Parathyroid adenoma (tissue), 2 donors: ENCODE measurements at regions not wholly inside any gene's neighbourhood (a gene's known extent, or its start where the extent isn't known, plus 50 kb on each side); places are given as distances from the start of the nearest gene placed in this dataset.

Experiments used
- H2AFZ ChIP-seq: fragments of 300-600 bp; sonication (generic); one replicate; pipeline ENCODE4 v1.7.0; 2017; ENCODE audit warnings: antibody characterized with exemption, mild to moderate bottlenecking
- H3K27ac ChIP-seq: fragments of 300-600 bp; sonication (generic); one replicate; pipeline ENCODE4 v1.7.0; 2017
- H3K27me3 ChIP-seq: fragments of 300-600 bp; sonication (generic); one replicate; pipeline ENCODE4 v1.7.0; 2017; ENCODE audit warnings: low read length; ENCODE audit not compliant: control insufficient read depth, insufficient read depth
- H3K36me3 ChIP-seq: fragments of 300-600 bp; sonication (generic); one replicate; pipeline ENCODE4 v1.7.0; 2017; ENCODE audit warnings: low read length; ENCODE audit not compliant: control insufficient read depth, insufficient read depth
- H3K4me1 ChIP-seq: fragments of 300-600 bp; sonication (generic); one replicate; pipeline ENCODE4 v1.7.0; 2017; ENCODE audit warnings: control low read depth
- H3K4me2 ChIP-seq: fragments of 300-600 bp; sonication (generic); one replicate; pipeline ENCODE4 v1.7.0; 2017; ENCODE audit warnings: low read length
- H3K4me3 ChIP-seq: fragments of 300-600 bp; sonication (generic); one replicate; pipeline ENCODE4 v1.7.0; 2017; ENCODE audit warnings: low read depth, low read length
- H3K79me2 ChIP-seq: fragments of 300-600 bp; sonication (generic); one replicate; pipeline ENCODE4 v1.7.0; 2017; ENCODE audit warnings: control low read depth
- H3K9ac ChIP-seq: fragments of 300-600 bp; sonication (generic); one replicate; pipeline ENCODE4 v1.7.0; 2017; ENCODE audit warnings: mild to moderate bottlenecking
- H3K9me3 ChIP-seq: fragments of 300-600 bp; sonication (generic); one replicate; pipeline ENCODE4 v1.7.0; 2017; ENCODE audit warnings: low read length; ENCODE audit not compliant: control insufficient read depth
- TF ChIP-seq, protein P1 (sequence below): fragments of 300-600 bp; sonication (generic); IDR thresholded peaks from one replicate; pipeline ENCODE4 v1.7.0; 2017; ENCODE audit warnings: antibody characterized with exemption, mild to moderate bottlenecking
- donor health status: primary hyperparathyroidism.

DNA sequence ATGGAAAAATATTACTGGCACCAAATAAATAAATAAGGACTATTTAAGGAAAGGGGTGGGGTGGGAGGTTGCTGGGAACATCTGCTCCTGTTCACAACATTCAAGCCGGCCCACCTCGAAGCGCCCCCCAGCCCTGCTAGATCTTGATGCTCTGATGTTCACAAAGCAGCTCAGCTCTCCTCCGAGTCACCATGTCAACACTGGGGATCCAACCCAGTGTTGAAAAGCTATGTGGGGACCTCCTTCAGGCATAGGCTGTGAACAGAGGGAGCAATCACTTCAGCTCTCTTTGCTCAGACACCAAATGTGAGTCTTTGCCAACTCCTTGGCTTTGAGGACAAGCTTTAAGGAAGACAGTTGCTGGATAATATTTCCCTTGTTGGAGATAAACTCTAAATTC, 176.8 kb upstream of the NT5E start:
- H3K27ac ChIP-seq: no peak overlapping the region
- no peaks in the 10 kb centered on the region for H3K27me3 ChIP-seq
- H3K79me2 ChIP-seq: no peaks in the 10 kb centered on the region
- no peak overlapping the region for H3K4me2 ChIP-seq
- TF ChIP-seq, protein P1, sequence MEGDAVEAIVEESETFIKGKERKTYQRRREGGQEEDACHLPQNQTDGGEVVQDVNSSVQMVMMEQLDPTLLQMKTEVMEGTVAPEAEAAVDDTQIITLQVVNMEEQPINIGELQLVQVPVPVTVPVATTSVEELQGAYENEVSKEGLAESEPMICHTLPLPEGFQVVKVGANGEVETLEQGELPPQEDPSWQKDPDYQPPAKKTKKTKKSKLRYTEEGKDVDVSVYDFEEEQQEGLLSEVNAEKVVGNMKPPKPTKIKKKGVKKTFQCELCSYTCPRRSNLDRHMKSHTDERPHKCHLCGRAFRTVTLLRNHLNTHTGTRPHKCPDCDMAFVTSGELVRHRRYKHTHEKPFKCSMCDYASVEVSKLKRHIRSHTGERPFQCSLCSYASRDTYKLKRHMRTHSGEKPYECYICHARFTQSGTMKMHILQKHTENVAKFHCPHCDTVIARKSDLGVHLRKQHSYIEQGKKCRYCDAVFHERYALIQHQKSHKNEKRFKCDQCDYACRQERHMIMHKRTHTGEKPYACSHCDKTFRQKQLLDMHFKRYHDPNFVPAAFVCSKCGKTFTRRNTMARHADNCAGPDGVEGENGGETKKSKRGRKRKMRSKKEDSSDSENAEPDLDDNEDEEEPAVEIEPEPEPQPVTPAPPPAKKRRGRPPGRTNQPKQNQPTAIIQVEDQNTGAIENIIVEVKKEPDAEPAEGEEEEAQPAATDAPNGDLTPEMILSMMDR: no peak
- H3K9ac ChIP-seq: no peak overlapping the region
- peaks cover 4% of the 10 kb centered on the region for H3K9me3 ChIP-seq
- no peaks in the 10 kb centered on the region for H3K36me3 ChIP-seq
- no peaks in the 10 kb centered on the region for H3K4me1 ChIP-seq
- no peak overlapping the region for H3K4me3 ChIP-seq
- no peak overlapping the region for H2AFZ ChIP-seq

DNA sequence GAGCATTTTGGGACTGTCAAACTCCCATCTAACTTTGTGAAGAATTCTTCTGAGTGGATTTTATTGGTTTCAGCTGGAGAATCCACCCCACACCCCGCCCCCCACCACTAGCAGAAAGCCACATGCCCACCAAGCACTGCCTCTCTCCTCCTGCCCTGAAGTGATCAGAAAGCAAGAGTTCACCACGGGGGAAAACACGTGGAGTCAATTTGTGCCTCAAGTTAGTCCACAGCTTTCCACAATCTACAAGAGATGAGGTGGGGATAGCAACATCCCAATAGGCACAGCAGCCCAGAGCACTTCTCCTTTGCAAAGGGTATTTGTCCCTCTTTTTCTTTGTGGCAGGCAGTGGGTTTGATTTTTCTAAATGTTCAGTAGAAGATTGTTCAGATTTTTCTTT, 177.3 kb upstream of the NT5E start:
- H3K9ac ChIP-seq: no peak overlapping the region
- H3K27me3 ChIP-seq: no peaks in the 10 kb centered on the region
- H3K27ac ChIP-seq: no peak overlapping the region
- no peaks in the 10 kb centered on the region for H3K79me2 ChIP-seq
- H2AFZ ChIP-seq: no peak overlapping the region
- H3K36me3 ChIP-seq: no peaks in the 10 kb centered on the region
- no peak overlapping the region for H3K4me2 ChIP-seq
- H3K4me1 ChIP-seq: no peaks in the 10 kb centered on the region
- H3K9me3 ChIP-seq: peaks cover 8% of the 10 kb centered on the region
- TF ChIP-seq, protein P1: no peak
- no peak overlapping the region for H3K4me3 ChIP-seq

DNA sequence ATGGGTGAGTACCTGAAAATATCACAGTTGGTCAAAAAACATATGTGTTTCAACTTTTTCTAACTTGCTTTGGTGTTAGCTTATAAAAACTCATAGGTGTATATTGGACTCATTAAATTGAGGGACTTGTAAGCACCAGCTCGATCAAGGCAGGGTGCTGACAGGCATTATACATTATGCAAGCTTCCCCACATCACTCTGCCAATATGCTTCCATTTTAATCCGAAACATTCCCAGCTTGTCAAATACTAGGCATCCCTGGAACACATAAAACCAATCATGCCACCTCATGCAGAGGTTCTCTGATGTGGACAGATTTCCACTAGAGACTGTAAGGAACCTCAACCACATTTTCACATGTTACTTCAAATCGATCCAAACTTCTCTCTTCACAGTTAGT, 187.3 kb upstream of the NT5E start:
- Histone ChIP-seq H3K4me3 (no peak overlapping the region), H3K4me2 (no peak overlapping the region), H3K27me3 (no peaks in the 10 kb centered on the region), H3K36me3 (no peaks in the 10 kb centered on the region), H3K9ac (no peak overlapping the region), H3K27ac (no peak overlapping the region), H3K9me3 (peaks cover under 1% of the 10 kb centered on the region), H3K79me2 (no peaks in the 10 kb centered on the region), H2AFZ (no peak overlapping the region), H3K4me1 (no peaks in the 10 kb centered on the region)
- TF ChIP-seq, protein P1: no peak

DNA sequence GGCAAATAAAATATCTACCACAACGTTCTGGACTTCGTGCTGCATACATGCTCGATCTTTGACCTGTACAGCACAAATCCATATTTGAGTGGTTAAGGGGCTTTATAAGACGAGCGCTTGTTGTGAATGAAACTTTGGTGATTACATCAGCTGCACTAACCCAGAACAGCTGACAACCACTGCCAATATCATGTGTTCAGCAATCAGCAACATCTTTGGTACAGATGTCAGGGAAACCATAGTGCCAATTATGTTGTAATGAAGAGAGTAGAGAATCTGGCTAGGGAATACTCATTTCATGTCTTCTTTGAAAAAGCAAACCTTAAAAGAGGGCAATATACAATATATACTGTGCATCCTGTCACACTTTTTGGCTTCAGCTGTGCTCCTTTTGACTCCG, 188.6 kb upstream of the NT5E start:
- H3K27ac ChIP-seq: no peak overlapping the region
- no peak overlapping the region for H3K4me3 ChIP-seq
- H3K36me3 ChIP-seq: no peaks in the 10 kb centered on the region
- no peaks in the 10 kb centered on the region for H3K4me1 ChIP-seq
- H3K27me3 ChIP-seq: no peaks in the 10 kb centered on the region
- TF ChIP-seq, protein P1: no peak
- H2AFZ ChIP-seq: no peak overlapping the region
- H3K9ac ChIP-seq: no peak overlapping the region
- no peak overlapping the region for H3K4me2 ChIP-seq
- H3K79me2 ChIP-seq: no peaks in the 10 kb centered on the region
- H3K9me3 ChIP-seq: no peaks in the 10 kb centered on the region

DNA sequence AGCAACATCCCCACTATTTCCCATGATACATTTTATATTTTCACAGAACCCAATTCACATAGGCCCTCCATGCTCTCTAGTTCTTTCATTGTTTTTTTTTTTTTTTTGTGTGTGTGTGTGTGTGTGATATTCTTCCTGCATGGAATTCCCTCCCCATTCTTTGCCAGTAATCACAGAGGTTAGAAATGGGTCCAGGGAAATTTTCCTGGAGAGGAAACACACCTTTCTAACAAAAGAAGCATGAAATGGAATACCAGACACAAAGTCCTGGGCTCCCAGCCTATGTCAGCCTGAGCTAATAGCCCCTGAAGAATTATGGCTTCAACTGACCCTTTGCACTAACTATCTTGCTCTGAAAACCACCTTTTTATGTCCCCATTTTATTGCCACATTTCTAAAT, 194.2 kb upstream of the NT5E start:
- no peaks in the 10 kb centered on the region for H3K4me1 ChIP-seq
- no peak overlapping the region for H3K9ac ChIP-seq
- H3K27me3 ChIP-seq: no peaks in the 10 kb centered on the region
- H3K36me3 ChIP-seq: no peaks in the 10 kb centered on the region
- TF ChIP-seq, protein P1: no peak
- H3K4me3 ChIP-seq: no peak overlapping the region
- H3K79me2 ChIP-seq: no peaks in the 10 kb centered on the region
- no peak overlapping the region for H3K4me2 ChIP-seq
- H3K9me3 ChIP-seq: no peaks in the 10 kb centered on the region
- no peak overlapping the region for H2AFZ ChIP-seq
- H3K27ac ChIP-seq: no peak overlapping the region
